HG03064 (cell line): ENCODE measurements at regions not wholly inside any gene's neighbourhood (a gene's known extent, or its start where the extent isn't known, plus 50 kb on each side); places are given as distances from the start of the nearest gene placed in this dataset.

ENCODE experiments used
- ATAC-seq: cut with Tn5 transposase; IDR thresholded peaks from one replicate; pipeline ENCODE4 v1.9.1; 2021; ENCODE audit warnings: low read depth; ENCODE audit not compliant: unreplicated experiment

DNA sequence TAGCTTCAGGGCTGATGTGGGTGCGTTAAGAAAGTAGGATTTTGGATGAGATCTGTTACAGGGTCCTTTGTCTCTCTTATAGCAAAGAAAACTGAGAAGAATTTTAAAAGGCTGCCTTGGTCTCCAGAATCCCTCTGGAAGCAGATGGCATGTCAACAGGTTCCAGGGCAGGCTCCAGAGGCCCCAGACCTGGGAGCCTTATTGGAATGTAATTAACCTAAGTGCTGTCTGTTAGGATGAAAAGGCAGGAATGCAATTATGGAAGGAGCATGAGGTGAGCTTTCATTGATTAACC is 97.2 kb upstream of the PKDCC start:
- no peak for ATAC-seq

DNA sequence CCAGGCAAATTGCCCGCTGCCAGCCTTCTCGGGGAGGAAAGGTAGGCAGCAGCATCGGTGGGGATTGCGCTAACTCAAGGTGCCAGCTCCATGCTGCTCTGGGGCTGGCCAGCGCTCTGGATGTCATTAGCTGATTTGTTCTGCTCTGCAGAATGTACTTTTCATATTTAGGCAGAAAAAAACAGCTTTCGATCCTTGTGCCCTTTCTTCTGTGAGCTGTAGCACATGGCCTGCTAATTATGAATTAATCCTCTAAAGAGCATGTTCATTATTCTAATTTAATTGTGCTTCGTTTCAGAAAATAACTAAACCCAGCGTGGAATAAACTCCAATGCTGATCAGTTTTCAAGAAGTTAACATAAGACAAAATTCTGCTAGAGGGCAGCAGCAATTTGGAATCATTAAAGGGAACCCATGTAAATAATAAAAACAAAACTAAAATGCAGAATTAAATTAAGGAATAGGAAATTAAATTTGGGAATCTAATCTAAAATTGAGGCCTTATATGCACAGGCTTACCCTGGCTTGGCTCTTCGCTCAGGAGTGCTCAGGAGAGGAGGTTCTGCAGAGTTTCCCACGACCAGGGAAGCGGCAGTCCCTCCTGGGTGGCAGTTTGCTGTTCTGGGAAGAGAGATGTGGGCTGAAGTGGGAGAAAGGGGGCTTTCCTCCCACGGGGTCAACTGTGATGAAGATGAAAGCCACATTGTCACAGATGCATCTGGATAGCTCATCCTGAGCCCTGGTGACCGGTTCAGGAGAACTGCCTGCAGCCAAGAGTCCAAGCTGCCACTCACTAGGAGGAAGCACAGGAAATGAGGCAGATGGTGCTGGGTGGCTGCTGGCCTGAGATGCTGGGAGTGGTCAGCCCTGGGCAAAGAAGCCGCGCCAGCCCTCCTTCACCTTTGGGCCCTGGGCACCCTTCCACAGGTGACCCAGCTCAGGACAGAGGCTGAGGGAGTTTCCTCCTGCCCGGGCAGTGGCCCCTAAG is 93.2 kb upstream of the PKDCC start:
- ATAC-seq, result no peak

DNA sequence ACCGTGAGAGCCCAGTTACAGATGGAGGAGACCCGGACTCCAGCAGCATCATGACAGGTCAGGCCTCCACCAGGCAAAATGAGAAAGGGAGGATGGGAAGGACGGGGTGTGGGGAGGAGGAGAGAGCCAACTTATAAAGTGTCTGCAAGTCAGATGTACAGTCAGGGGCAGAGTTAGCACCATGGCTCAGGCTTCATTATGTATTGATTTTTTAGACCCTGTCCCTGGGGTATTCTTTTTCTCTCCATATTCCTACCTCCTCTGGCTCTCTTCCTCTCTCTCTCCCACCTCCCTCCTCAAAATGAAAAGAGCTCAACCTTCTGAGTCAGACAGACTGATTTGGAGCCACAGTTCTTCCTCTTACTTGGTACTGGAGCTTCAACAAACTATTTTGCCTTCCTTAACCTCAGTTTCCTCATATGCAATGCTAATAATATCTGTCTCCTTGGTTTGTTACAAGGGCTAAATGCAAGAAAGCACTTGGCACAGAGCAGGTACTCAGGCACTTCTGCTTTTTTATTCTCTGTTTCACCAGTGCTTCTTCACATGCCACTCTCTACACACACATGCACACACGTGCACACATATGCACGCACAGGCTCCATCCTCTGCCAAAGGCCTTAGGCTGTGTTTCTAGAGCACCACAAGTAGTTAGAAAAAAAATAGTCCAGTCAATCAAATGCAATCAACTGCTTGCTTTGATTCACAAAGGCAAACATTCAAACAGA is 92.3 kb upstream of the PKDCC start:
- no peak for ATAC-seq

DNA sequence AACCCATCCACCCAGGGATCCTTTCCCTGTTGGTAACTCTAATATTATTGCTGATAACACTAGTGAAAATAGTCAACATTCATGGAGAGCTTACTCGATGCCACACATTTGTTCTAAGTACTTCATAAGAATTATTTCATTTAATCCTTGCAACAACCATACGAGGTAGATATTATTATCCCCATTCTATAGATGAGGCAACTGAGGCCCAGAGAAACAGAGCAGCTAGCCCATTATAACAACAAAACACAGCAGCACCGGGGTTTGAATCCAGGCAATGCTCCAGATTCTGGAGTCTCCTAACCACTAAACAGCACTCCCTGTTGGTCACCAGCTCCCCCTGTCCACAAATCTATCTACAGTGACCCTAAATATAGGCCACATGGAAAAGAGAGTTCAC is 90.4 kb upstream of the PKDCC start:
- no peak for ATAC-seq

DNA sequence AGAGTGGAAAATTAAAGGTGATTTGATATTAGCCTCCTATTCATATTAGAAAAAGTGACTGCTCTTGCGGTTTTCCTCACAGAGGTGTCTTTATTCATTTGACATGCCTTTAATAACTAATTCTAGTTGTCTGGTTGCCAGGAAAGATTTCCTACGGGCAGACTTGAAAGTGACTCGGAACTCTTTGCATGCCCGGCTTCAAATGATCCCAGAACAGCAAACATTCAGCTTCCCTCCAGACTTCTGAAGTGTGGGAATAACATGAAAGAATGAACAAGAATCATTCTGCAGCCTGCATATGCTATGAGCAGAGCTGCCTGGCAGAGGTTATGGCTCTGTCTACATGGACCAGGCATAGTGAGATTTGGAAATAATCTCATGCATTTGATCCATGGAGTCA is 89.6 kb upstream of the PKDCC start:
- no peak for ATAC-seq

DNA sequence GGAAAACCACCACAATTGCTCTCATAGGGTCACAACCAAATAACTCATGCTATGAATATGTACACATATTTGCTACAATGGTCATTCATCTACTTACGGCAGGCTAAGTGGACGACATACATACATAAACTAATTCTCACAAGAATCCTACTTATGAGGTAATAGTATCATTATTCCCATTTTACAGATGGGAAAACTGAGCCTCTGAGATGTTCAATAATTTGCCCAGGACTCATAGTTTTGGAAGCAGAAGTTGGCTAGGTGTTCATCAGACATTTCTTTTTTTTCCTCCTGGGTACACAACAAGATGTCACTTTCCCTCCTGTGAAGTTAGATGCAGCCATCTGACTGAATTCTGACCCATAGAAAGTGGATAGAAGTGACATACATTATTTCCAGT is 89.0 kb upstream of the PKDCC start:
- ATAC-seq, result no peak

DNA sequence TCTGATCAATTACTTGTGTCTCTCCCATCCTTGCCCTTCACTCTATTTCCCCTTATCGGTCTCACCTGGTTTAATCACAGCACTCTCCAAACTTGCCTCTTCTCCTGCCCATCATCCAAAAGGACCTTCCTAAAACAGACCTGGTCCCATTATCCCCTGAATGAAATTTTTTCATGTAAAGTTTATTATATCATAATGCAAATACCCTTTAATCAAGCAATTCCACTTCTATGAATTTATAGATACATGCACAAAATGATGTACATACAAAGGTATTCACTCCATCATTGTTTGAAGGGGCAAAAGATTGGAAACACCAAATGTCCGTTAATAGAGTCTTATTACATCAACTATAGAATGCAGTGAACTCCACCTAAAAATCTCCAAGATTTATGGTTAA is 88.1 kb upstream of the PKDCC start:
- no peak for ATAC-seq

DNA sequence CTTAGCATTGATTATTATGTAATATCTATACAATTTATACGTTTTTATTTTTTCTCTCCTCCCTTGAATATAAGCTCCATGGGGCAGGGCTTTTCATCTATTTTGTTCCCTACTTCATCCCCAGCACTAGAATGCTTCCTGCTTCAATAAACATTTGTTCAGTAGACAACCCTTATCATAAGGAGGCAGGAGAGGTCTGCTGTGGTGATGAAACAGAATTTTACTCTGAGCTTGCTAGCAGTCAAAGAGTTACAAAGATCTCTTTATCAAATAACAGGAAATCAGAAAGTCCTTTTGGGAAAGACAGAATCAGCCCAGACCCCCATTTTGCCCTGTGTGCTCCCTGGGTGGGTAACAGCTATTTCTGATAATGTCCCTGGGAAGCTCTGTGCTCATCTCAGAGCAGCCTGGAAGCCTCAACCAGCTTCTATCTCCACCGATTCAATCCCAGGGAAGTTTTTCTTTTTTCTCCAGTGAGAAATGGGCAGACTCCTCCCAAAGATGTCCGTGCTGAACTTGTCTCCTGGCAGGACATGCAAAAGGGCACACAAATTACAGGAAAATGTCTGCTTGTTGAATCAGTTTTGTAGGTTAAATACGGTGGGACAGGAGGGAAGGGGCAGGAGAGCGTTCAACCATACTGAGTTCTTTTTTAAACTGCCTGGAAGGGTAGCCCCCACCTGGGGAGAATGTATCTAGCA is 84.7 kb upstream of the PKDCC start:
- no peak for ATAC-seq

DNA sequence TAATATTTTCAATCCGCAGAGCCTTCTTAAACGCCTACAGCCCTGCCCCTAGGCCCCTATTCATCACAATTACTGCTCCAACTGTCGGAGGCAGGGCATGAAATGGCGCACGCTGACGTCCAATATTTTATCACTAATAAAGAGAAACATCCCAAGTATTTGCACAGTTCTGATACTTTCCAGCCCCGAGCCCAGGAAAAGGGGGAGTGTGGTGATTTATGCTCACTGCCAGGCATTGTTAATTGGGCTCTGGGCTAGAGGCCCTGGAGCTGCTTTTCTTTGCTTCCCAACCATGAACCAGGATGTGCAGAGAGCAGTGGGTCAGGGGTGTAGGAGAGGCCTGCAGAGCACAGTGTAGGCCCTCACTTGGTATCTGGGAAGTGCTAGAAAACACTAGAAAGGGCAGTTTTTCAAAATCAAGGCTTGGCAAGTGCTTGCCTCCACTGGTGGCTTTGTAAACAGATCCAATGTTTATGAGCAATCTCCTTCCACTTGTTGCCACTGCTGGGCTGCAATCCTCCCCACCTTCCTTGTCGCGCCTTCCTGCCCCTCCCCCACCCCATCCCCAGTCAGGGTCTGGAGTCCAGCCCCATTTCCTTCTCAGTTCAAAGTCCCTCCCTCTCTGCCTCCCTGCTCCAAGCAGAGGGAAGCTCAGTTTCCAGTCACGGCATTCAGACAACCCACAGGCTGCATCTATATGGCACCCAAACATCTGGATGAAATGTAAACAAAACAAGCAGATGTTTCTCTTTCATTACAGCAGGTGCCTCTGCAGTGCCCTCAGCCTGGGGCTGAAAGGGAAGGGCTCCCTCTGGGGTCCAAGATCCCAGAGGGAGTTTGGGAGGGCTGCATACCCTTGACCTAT is 83.9 kb upstream of the PKDCC start:
- no peak for ATAC-seq

DNA sequence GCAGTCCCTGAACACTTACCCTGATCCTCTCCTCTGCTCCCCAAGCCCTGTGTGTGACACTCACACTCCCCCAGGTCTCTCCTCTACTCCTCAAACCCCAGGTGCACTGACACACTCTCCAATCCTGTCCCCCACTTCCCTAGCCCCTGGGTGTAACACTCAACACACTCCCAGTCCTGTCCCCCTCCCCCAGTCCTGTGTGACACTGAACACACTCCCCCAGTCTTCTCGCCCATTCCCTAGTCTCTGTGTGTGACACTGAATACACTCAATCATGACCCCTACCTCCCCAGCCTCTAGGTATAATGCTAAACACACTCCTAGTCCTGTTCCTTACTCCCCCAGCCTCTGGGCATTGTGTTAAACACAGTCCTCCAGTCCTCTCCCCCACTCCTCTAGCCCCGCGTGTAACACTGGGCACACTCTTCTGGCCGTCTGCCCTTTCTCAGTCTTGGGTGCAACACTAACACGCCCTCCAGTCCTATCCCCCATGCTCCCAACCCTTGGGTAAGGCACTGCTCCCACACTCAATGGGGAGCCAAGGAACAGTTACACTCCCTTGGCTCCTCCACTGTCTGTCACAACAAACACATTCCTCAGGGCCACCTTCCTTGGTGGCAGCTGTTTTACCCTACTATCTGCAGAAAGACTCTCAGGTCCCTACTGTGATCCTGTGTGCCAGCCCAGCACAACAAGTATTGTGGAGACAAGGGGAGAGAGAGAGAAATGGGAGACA is 82.5 kb upstream of the PKDCC start:
- ATAC-seq, result no peak

DNA sequence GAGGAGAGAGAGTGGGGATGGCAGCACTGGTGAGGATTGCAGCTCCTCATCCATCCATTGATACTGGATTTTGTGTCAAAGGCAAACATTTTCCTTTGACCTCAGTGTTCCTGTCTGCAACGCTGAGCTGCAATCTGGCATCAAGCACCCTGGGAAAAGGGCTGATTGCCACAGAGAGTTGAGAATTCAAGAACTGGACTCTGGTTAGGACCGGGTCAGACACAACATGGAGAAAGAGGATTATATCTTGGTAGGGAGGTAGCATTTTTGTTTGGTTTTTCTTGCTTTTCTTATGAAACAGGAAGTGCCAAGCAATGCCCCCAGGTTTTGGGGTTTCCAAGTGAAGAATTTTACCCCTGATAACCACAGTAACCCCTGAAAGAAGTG is 81.9 kb upstream of the PKDCC start:
- no peak for ATAC-seq

DNA sequence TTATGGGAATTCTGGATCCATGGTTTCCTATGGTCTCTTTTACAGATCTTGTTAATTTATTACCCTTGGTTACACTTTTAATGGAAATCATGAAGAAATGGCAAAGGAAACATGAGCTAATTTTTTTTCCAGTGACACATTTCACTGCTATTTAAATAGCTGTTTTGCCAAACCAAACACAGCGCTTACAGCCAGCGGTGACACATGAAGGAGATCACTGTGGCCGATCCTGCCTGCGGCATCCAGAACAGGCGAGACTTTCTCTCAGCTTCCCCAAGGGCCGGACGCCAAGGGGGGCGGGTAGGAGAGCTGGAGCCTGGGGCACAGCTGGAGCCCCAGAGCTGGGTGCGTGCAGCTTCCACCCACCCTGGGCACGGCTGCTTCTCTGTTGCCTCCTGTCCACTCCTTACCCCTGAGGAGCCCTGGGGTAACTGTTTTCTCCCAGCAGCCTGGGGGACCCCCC is 81.4 kb upstream of the PKDCC start:
- ATAC-seq, result no peak

DNA sequence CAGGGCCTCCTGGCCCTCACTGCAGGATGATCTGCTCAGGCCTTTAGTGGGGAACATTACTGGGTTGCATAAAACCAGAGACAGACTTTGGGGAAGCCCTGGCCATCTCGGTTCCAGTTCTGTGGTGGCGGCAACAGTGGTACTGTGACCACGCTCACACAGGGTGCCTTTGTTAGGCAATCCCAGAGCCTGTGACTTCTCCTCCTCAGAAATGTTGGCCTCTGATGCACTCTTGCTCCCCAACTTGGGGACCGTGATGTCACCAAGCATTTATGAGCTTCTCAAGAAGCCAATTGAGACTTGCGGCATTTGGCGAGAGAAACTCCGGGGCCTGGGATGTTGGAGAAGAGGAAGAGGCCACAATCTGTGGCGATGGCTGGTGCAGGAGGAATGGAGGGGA is 80.9 kb upstream of the PKDCC start:
- no peak for ATAC-seq

DNA sequence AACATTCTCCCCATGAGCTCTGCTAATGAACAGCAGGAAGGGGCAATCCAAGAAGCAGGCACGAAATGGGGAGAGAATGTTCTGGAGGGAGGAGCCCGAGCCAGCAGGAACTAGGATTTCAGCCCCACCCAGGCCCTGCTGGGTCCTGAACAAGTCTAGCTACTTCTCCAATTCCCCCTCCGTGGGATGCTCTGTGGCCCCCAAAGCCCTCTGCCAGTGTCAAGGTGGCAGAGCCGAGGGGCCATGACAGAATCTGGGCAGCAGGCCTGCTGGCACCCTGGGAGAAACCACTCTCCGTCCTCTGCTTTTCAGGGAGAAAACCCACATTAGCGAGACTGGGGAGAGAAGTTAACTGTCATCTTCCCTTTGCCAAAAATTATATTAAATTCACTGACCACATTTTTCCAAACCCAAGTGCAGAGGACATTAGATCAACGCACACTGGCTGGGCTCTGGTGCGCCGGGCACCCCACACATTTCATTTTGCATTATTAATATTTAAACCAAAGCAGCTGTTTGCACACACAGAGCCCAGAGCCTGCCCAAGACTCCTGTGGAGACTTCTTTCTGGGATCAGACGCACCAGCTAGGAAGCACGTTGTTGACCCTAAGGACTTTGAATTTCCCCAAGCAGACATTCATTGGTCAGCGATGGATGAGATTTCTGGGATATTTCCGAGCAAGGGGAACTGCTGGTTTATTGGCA is 80.2 kb upstream of the PKDCC start:
- ATAC-seq, result no peak

DNA sequence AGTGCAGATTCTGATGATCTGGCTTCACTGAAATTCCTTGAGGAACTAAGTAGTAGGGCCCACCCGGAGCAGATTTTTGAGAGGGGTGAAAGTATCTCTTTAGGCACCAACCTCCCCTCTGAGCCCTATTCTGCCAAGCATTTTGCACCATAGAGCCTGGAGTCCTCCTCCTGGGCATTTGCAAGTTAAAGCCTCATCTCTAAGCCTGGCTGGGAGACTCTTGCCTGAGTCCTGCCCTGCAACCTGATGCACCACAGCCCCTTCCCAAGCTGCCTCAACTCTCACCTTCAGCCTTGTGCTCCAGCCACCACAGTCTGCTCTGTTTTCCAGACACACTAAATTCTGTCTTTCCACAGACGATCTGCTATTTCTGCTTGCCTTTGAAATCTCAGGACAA is 79.6 kb upstream of the PKDCC start:
- ATAC-seq, result no peak

DNA sequence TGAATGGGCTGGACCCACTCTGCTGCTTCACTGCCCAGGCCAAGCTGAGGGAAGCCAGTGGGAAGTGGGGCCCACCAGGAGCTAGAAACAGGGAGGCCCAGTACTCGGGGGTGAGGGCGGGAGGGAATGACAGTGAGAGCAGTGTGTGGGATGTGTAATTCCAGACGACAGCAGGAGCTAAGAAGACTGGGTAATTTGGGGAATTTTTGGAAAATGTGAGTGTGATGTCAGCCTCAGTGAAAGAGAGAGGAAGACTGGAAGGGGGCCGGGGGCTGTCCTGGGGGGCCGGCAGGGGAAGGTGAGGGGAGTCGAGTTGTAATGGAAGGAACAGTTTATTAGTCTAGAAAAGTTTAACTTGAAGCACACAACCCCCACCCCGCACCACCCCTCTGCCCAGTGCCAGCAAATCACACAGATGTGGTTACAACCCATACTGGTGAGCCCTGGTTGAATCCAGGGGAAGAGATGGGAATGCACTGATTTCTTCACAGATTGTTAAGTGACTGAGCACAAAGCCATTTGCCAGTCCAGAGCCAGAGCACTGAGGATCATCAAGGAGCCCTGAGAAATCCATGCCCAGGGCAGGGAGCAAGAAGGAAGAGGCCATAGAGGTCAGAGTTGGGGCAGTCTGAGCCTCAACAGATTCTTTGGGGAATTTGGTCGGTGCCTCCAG is 76.7 kb upstream of the PKDCC start:
- no peak for ATAC-seq

DNA sequence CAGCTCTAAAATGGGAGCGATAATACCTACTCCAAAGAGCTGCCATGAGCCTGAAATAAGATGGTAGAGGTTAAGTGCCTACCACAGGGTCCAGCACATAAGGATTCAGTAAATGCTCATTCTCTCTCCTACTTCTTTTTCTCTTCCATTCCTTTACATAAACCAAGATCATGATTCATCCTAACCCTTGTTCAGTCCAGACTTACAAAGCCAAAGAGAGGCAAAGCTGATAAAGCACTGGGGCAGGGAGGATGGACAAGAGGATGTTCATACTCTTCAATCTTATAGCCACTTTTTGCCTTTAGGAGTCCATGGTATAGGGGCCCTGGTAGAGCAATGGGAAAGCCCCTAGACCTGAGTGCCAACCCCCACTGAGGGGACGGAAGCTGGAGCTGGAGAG is 75.6 kb upstream of the PKDCC start:
- no peak for ATAC-seq

DNA sequence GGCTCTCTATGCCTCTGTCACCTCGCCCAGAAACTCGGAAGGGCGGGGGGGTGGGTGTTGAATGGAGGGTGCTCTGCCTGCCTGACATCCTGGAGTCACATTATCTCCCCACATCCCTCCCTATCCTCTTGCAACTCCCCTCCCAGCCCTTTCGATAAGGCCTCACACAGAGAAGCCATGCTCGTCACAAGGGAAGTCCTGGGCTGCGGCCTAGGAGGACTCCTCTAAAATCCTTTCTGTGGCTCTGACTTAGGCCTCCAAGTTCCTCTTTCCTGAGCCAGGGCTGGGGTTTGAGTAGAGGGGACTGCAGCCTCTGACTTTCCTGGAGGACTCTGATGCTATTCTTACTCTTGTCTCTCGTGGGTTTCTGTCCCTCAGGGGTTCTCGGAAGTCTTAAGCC is 75.0 kb upstream of the PKDCC start:
- ATAC-seq, result no peak

DNA sequence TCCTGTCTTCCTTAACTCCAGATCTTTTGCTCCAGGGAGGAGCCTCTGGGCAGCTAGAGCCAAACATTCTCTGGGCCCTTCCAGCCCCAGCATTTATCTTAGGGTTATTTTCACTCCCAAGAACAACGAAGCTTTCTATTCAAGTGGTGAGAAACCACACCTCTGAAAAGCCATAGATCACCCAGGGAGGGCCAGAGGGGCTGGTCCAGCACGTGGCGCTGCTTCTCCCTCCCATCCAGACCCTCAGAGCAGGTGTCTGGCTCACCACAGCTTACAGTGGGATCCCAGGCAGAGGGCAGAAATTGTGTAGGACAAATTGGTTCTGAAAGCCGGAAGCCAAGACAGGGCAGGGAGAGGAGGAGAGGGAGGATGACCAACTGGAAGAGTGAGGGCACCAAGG is 74.0 kb upstream of the PKDCC start:
- no peak for ATAC-seq
